MCF 10A (cell line): ENCODE measurements at regions not wholly inside any gene's neighbourhood (a gene's known extent, or its start where the extent isn't known, plus 50 kb on each side); places are given as distances from the start of the nearest gene placed in this dataset.

Source experiments
- BruUV-seq: library from RNA; stranded (reverse); fragments of 400-500 nt; replicated peaks from 2 replicates; lab custom pipeline; 2021; lab: Mats Ljungman, UMichigan
- CTCF ChIA-PET: fragments of 300-600 bp; sonication (Branson Sonifier 250); formaldehyde crosslinking; extraction: SDS; loops from one replicate; lab custom pipeline; 2021; ENCODE audit warnings: antibody characterized with exemption, inconsistent platforms; lab: Yijun Ruan, JAX
- POLR2A ChIA-PET: fragments of 300-600, 350-650 bp; sonication (Branson Sonifier 250); formaldehyde crosslinking; extraction: SDS; loops from one replicate; lab custom pipeline; 2020; ENCODE audit warnings: antibody characterized with exemption, inconsistent platforms; lab: Yijun Ruan, JAX
- DNase-seq: peaks from one replicate; pipeline ENCODE4 v3.0.0-alpha.2; 2018; ENCODE audit not compliant: unreplicated experiment
- H3K27ac Mint-ChIP-seq: one replicate; pipeline ENCODE4 v1.8.0; 2022; ENCODE audit warnings: mild to moderate bottlenecking, low read depth, mixed read lengths; ENCODE audit not compliant: unreplicated experiment
- H3K27me3 Mint-ChIP-seq: one replicate; pipeline ENCODE4 v1.8.0; 2022; ENCODE audit warnings: mixed read lengths; ENCODE audit not compliant: insufficient read depth, unreplicated experiment
- H3K36me3 Mint-ChIP-seq: one replicate; pipeline ENCODE4 v1.8.0; 2022; ENCODE audit warnings: mild to moderate bottlenecking, moderate library complexity, mixed read lengths; ENCODE audit not compliant: insufficient read depth, unreplicated experiment
- H3K4me1 Mint-ChIP-seq: one replicate; pipeline ENCODE4 v1.8.0; 2022; ENCODE audit warnings: mixed read lengths; ENCODE audit not compliant: insufficient read depth, unreplicated experiment
- H3K4me3 Mint-ChIP-seq: one replicate; pipeline ENCODE4 v1.8.0; 2022; ENCODE audit warnings: mild to moderate bottlenecking, moderate library complexity, mixed read lengths; ENCODE audit not compliant: unreplicated experiment
- H3K9me3 Mint-ChIP-seq: one replicate; pipeline ENCODE4 v1.8.0; 2022; ENCODE audit warnings: mixed read lengths; ENCODE audit not compliant: unreplicated experiment
- CTCF ChIP-seq: fragments of 200-600 bp; IDR thresholded peaks from one replicate; pipeline ENCODE4 v1.8.0; 2022; ENCODE audit warnings: antibody characterized with exemption, mild to moderate bottlenecking; ENCODE audit not compliant: unreplicated experiment
- intact Hi-C: fragments of 100-400 bp; cut with micrococcal nuclease; formaldehyde crosslinking; loops from 2 replicates; pipeline ENCODE4 v1.14.1; 2022

- no peak for TF ChIP-seq CTCF
- Mint-ChIP-seq H3K36me3 (no peaks in the 10 kb centered on the region), H3K27me3 (no peaks in the 10 kb centered on the region), H3K4me3 (no peak overlapping the region), H3K9me3 (peaks cover 8% of the 10 kb centered on the region), H3K27ac (no peak overlapping the region), H3K4me1 (no peaks in the 10 kb centered on the region)
- no peak for DNase-seq
- ChIA-PET POLR2A (interaction anchor here (0.6 kb wide), 1 partner anchor 1079 kb away, joined by 4 read pairs; no protein-coding TSS in a partner anchor), CTCF (no interaction called here)
- BruUV-seq = no TSS peak
- intact Hi-C loops = no loop called here
Measured at GRCh38 chr10:131848741-131849590, 51.8 kb upstream of the PPP2R2D start.

- H3K36me3 Mint-ChIP-seq = no peaks in the 10 kb centered on the region
- ChIA-PET POLR2A (no interaction called here), CTCF (no interaction called here)
- H3K4me1 Mint-ChIP-seq = no peaks in the 10 kb centered on the region
- DNase-seq = no peak
- BruUV-seq = no TSS peak
- H3K4me3 Mint-ChIP-seq = no peak overlapping the region
- no peak for TF ChIP-seq CTCF
- H3K27ac Mint-ChIP-seq = no peak overlapping the region
- intact Hi-C loops = no loop called here
- H3K9me3 Mint-ChIP-seq = peaks cover 8% of the 10 kb centered on the region
- no peaks in the 10 kb centered on the region for H3K27me3 Mint-ChIP-seq
Measured at GRCh38 chr10:131849591-131850382, 51.0 kb upstream of the PPP2R2D start.

- ChIA-PET POLR2A (no interaction called here), CTCF (no interaction called here)
- Mint-ChIP-seq H3K9me3 (peaks cover 8% of the 10 kb centered on the region), H3K4me3 (no peak overlapping the region), H3K4me1 (no peaks in the 10 kb centered on the region), H3K27me3 (no peaks in the 10 kb centered on the region), H3K27ac (no peak overlapping the region), H3K36me3 (no peaks in the 10 kb centered on the region)
- intact Hi-C loops = no loop called here
- no peak for TF ChIP-seq CTCF
- DNase-seq = no peak
- BruUV-seq = no TSS peak
Measured at GRCh38 chr10:131850383-131850870, 50.4 kb upstream of the PPP2R2D start.
